ENCODE measurements at regions not wholly inside any gene's neighbourhood (a gene's known extent, or its start where the extent isn't known, plus 50 kb on each side); places are given as distances from the start of the nearest gene placed in this dataset.

- TF ChIP-seq, protein P1, sequence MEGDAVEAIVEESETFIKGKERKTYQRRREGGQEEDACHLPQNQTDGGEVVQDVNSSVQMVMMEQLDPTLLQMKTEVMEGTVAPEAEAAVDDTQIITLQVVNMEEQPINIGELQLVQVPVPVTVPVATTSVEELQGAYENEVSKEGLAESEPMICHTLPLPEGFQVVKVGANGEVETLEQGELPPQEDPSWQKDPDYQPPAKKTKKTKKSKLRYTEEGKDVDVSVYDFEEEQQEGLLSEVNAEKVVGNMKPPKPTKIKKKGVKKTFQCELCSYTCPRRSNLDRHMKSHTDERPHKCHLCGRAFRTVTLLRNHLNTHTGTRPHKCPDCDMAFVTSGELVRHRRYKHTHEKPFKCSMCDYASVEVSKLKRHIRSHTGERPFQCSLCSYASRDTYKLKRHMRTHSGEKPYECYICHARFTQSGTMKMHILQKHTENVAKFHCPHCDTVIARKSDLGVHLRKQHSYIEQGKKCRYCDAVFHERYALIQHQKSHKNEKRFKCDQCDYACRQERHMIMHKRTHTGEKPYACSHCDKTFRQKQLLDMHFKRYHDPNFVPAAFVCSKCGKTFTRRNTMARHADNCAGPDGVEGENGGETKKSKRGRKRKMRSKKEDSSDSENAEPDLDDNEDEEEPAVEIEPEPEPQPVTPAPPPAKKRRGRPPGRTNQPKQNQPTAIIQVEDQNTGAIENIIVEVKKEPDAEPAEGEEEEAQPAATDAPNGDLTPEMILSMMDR (optimal IDR thresholded peaks at IDR 0.05 in 1 of 3, IDR thresholded peaks at IDR 0.05 in 1 of 3, conservative IDR thresholded peaks at IDR 0.05 in 1 of 3; ENCODE audit: extremely low read depth in 1 of 3, insufficient read depth in 2 of 3, low read length in 3 of 3): no peak
- no peak for TF ChIP-seq EZH2 (IDR thresholded peaks at IDR 0.05; ENCODE audit: low read length)
Observed at GRCh38 chr3:147713234-147714133, 304.3 kb downstream of the ZIC1 start.

All from keratinocyte (primary cell).